Muscle of leg (tissue), 3 donors: ENCODE measurements at regions not wholly inside any gene's neighbourhood (a gene's known extent, or its start where the extent isn't known, plus 50 kb on each side); places are given as distances from the start of the nearest gene placed in this dataset.

Experiments
- DNase-seq: peaks from one replicate; pipeline ENCODE4 v3.0.0; 2013
- H3K27ac ChIP-seq: one replicate; pipeline ENCODE4 v1.5.1; 2013; ENCODE audit warnings: mild to moderate bottlenecking, low read length, control low read depth
- H3K27me3 ChIP-seq: one replicate; pipeline ENCODE4 v1.6.1; 2013; ENCODE audit warnings: low read length; ENCODE audit not compliant: control insufficient read depth, insufficient read depth
- H3K36me3 ChIP-seq: one replicate; pipeline ENCODE4 v1.6.1; 2013; ENCODE audit warnings: low read length; ENCODE audit not compliant: control insufficient read depth, insufficient read depth
- H3K4me1 ChIP-seq: one replicate; pipeline ENCODE4 v1.6.1; 2013; ENCODE audit warnings: low read length; ENCODE audit not compliant: control insufficient read depth, insufficient read depth
- H3K4me3 ChIP-seq: one replicate; pipeline ENCODE4 v1.5.1; 2013; ENCODE audit warnings: low read length, control low read depth
- H3K9me3 ChIP-seq: replicated peaks from 2 replicates; pipeline ENCODE4 v1.6.1; 2013; ENCODE audit warnings: low read depth, low read length; ENCODE audit not compliant: control insufficient read depth
- WGBS: methylation state at CpG from one replicate; pipeline ENCODE4 v1.1.5; 2013; ENCODE audit warnings: missing lambda C conversion rate; ENCODE audit not compliant: insufficient coverage; 5-methylcytosine and 5-hydroxymethylcytosine counted together

GRCh38 chr2:193520709-193521458 is 1326.2 kb upstream of the TMEFF2 start:
- no peak overlapping the region for H3K4me3 ChIP-seq
- H3K36me3 ChIP-seq: no peaks in the 10 kb centered on the region
- no peak overlapping the region for H3K27ac ChIP-seq
- H3K4me1 ChIP-seq: no peaks in the 10 kb centered on the region
- H3K27me3 ChIP-seq: no peaks in the 10 kb centered on the region
- no CpG with 5 or more reads among the region's 5 CpGs for WGBS
- no peak for DNase-seq
- H3K9me3 ChIP-seq: no peaks in the 10 kb centered on the region

- no peak overlapping the region for H3K27ac ChIP-seq
- no peaks in the 10 kb centered on the region for H3K9me3 ChIP-seq
- no peaks in the 10 kb centered on the region for H3K4me1 ChIP-seq
- H3K4me3 ChIP-seq: no peak overlapping the region
- no peak for DNase-seq
- 77% methylated on average over 2 of the region's 6 CpGs for WGBS
- no peaks in the 10 kb centered on the region for H3K36me3 ChIP-seq
- H3K27me3 ChIP-seq: no peaks in the 10 kb centered on the region
Measured at GRCh38 chr2:193518041-193518817, 1323.5 kb upstream of the TMEFF2 start.

GRCh38 chr2:193517615-193518014 is 1322.9 kb upstream of the TMEFF2 start:
- Histone ChIP-seq H3K4me1 (no peaks in the 10 kb centered on the region), H3K9me3 (no peaks in the 10 kb centered on the region), H3K4me3 (no peak overlapping the region), H3K27me3 (no peaks in the 10 kb centered on the region), H3K36me3 (no peaks in the 10 kb centered on the region), H3K27ac (no peak overlapping the region)
- WGBS: no CpG with 5 or more reads among the region's 1 CpG
- DNase-seq: no peak

- Histone ChIP-seq H3K4me3 (no peak overlapping the region), H3K9me3 (no peaks in the 10 kb centered on the region), H3K27ac (no peak overlapping the region), H3K36me3 (no peaks in the 10 kb centered on the region), H3K4me1 (no peaks in the 10 kb centered on the region), H3K27me3 (no peaks in the 10 kb centered on the region)
- DNase-seq: no peak
- WGBS: 96% methylated on average over 11 of the region's 11 CpGs
Measured at GRCh38 chr2:193506035-193506434, 1311.3 kb upstream of the TMEFF2 start.

GRCh38 chr2:193505620-193506019 is 1310.9 kb upstream of the TMEFF2 start:
- Histone ChIP-seq H3K36me3 (no peaks in the 10 kb centered on the region), H3K27me3 (no peaks in the 10 kb centered on the region), H3K4me3 (no peak overlapping the region), H3K27ac (no peak overlapping the region), H3K9me3 (no peaks in the 10 kb centered on the region), H3K4me1 (no peaks in the 10 kb centered on the region)
- DNase-seq: no peak
- WGBS: 76% methylated on average over 4 of the region's 7 CpGs

GRCh38 chr2:193502363-193503035 is 1307.8 kb upstream of the TMEFF2 start:
- DNase-seq: no peak
- Histone ChIP-seq H3K9me3 (no peaks in the 10 kb centered on the region), H3K27me3 (no peaks in the 10 kb centered on the region), H3K36me3 (no peaks in the 10 kb centered on the region), H3K4me1 (no peaks in the 10 kb centered on the region), H3K27ac (no peak overlapping the region), H3K4me3 (no peak overlapping the region)
- 93% methylated on average over 29 of the region's 42 CpGs for WGBS

GRCh38 chr2:193496786-193497185 is 1302.1 kb upstream of the TMEFF2 start:
- no peaks in the 10 kb centered on the region for H3K27me3 ChIP-seq
- WGBS: 71% methylated on average over 2 of the region's 2 CpGs
- no peaks in the 10 kb centered on the region for H3K9me3 ChIP-seq
- no peak overlapping the region for H3K4me3 ChIP-seq
- no peak for DNase-seq
- no peaks in the 10 kb centered on the region for H3K4me1 ChIP-seq
- H3K27ac ChIP-seq: no peak overlapping the region
- H3K36me3 ChIP-seq: no peaks in the 10 kb centered on the region

GRCh38 chr2:193482557-193482956 is 1287.8 kb upstream of the TMEFF2 start:
- Histone ChIP-seq H3K4me3 (no peak overlapping the region), H3K27me3 (no peaks in the 10 kb centered on the region)
- no CpG with 5 or more reads among the region's 3 CpGs for WGBS

GRCh38 chr2:193480187-193480586 is 1285.5 kb upstream of the TMEFF2 start:
- no peak for DNase-seq
- no peak overlapping the region for H3K4me3 ChIP-seq
- no peaks in the 10 kb centered on the region for H3K9me3 ChIP-seq
- H3K4me1 ChIP-seq: no peaks in the 10 kb centered on the region
- no peaks in the 10 kb centered on the region for H3K27me3 ChIP-seq
- WGBS: 100% methylated on average over 1 of the region's 1 CpG
- H3K36me3 ChIP-seq: no peaks in the 10 kb centered on the region
- H3K27ac ChIP-seq: no peak overlapping the region

More at GRCh38 chr2:193482557-193482956, 1287.8 kb upstream of the TMEFF2 start:
- Histone ChIP-seq H3K9me3 (no peaks in the 10 kb centered on the region), H3K36me3 (no peaks in the 10 kb centered on the region), H3K4me1 (no peaks in the 10 kb centered on the region), H3K27ac (no peak overlapping the region)
- no peak for DNase-seq

- 89% methylated on average over 2 of the region's 6 CpGs for WGBS
- DNase-seq: no peak
- Histone ChIP-seq H3K4me3 (no peak overlapping the region), H3K27me3 (no peaks in the 10 kb centered on the region), H3K4me1 (no peaks in the 10 kb centered on the region), H3K27ac (no peak overlapping the region), H3K36me3 (no peaks in the 10 kb centered on the region), H3K9me3 (peaks cover 6% of the 10 kb centered on the region)
Measured at GRCh38 chr2:193476171-193476800, 1281.6 kb upstream of the TMEFF2 start.
